ENCODE measurements at regions not wholly inside any gene's neighbourhood (a gene's known extent, or its start where the extent isn't known, plus 50 kb on each side); places are given as distances from the start of the nearest gene placed in this dataset.
"Not testable (repeated sequence)": the region's sequence is repeated elsewhere in the genome, so short reads cannot be mapped to it uniquely, and the experiment has no call there.

- Mint-ChIP-seq H3K4me1 (ENCODE audit: low read depth) (peaks cover 14% of the 10 kb centered on the region), H3K27ac (ENCODE audit: unreplicated experiment) (no peak overlapping the region), H3K36me3 (ENCODE audit: low read depth) (peaks cover 3% of the 10 kb centered on the region), H3K27me3 (ENCODE audit: low read depth) (no peaks in the 10 kb centered on the region), H3K9me3 (ENCODE audit: low read depth) (peaks cover 15% of the 10 kb centered on the region), H3K4me3 (ENCODE audit: unreplicated experiment) (no peak overlapping the region)
- no peak for TF ChIP-seq CTCF (IDR thresholded peaks at IDR 0.05)
- DNase-seq (ENCODE audit: low spot score) = no peak
Observed at GRCh38 chr3:30321065-30321464, 285.3 kb upstream of the TGFBR2 start.

GRCh38 chr3:30323649-30324048 lies 282.8 kb upstream of the TGFBR2 start:
- not testable (repeated sequence) for H3K27ac Mint-ChIP-seq (ENCODE audit: unreplicated experiment); H3K4me3 Mint-ChIP-seq (ENCODE audit: unreplicated experiment); H3K36me3 Mint-ChIP-seq (ENCODE audit: low read depth); H3K27me3 Mint-ChIP-seq (ENCODE audit: low read depth); DNase-seq (ENCODE audit: low spot score)
- H3K4me1 Mint-ChIP-seq (ENCODE audit: low read depth) = peaks cover 16% of the 10 kb centered on the region
- peaks cover 12% of the 10 kb centered on the region for H3K9me3 Mint-ChIP-seq (ENCODE audit: low read depth)

GRCh38 chr3:30324587-30324986 lies 281.8 kb upstream of the TGFBR2 start:
- no peak for TF ChIP-seq CTCF (IDR thresholded peaks at IDR 0.05)

GRCh38 chr3:30327976-30328375 lies 278.4 kb upstream of the TGFBR2 start:
- H3K4me3 Mint-ChIP-seq (ENCODE audit: unreplicated experiment); H3K27ac Mint-ChIP-seq (ENCODE audit: unreplicated experiment); H3K36me3 Mint-ChIP-seq (ENCODE audit: low read depth); H3K27me3 Mint-ChIP-seq (ENCODE audit: low read depth); H3K9me3 Mint-ChIP-seq (ENCODE audit: low read depth); DNase-seq (ENCODE audit: low spot score): not testable (repeated sequence)
- H3K4me1 Mint-ChIP-seq (ENCODE audit: low read depth) = peaks cover 22% of the 10 kb centered on the region

More at GRCh38 chr3:30324587-30324986, 281.8 kb upstream of the TGFBR2 start:
- H3K9me3 Mint-ChIP-seq (ENCODE audit: low read depth) = peaks cover 12% of the 10 kb centered on the region
- H3K27me3 Mint-ChIP-seq (ENCODE audit: low read depth) = no peaks in the 10 kb centered on the region
- peaks cover 3% of the 10 kb centered on the region for H3K36me3 Mint-ChIP-seq (ENCODE audit: low read depth)
- peaks cover 15% of the 10 kb centered on the region for H3K4me1 Mint-ChIP-seq (ENCODE audit: low read depth)
- peak overlapping the region; percentile 61 for H3K27ac Mint-ChIP-seq (ENCODE audit: unreplicated experiment)
- H3K4me3 Mint-ChIP-seq (ENCODE audit: unreplicated experiment) = no peak overlapping the region
- DNase-seq (ENCODE audit: low spot score) = no peak

GRCh38 chr3:30328935-30329334 lies 277.5 kb upstream of the TGFBR2 start:
- peaks cover 31% of the 10 kb centered on the region for H3K4me1 Mint-ChIP-seq (ENCODE audit: low read depth)
- not testable (repeated sequence) for H3K27ac Mint-ChIP-seq (ENCODE audit: unreplicated experiment); DNase-seq (ENCODE audit: low spot score); H3K27me3 Mint-ChIP-seq (ENCODE audit: low read depth); H3K4me3 Mint-ChIP-seq (ENCODE audit: unreplicated experiment); H3K36me3 Mint-ChIP-seq (ENCODE audit: low read depth); H3K9me3 Mint-ChIP-seq (ENCODE audit: low read depth)

GRCh38 chr3:30331519-30331918 lies 274.9 kb upstream of the TGFBR2 start:
- no peak for TF ChIP-seq CTCF (IDR thresholded peaks at IDR 0.05)
- H3K36me3 Mint-ChIP-seq (ENCODE audit: low read depth) = no peaks in the 10 kb centered on the region
- peaks cover 25% of the 10 kb centered on the region for H3K4me1 Mint-ChIP-seq (ENCODE audit: low read depth)

GRCh38 chr3:30332196-30333021 lies 274.0 kb upstream of the TGFBR2 start:
- no peak for TF ChIP-seq CTCF (IDR thresholded peaks at IDR 0.05)
- Mint-ChIP-seq H3K27ac (ENCODE audit: unreplicated experiment) (no peak overlapping the region), H3K4me1 (ENCODE audit: low read depth) (peaks cover 25% of the 10 kb centered on the region), H3K9me3 (ENCODE audit: low read depth) (peaks cover under 1% of the 10 kb centered on the region), H3K36me3 (ENCODE audit: low read depth) (no peaks in the 10 kb centered on the region), H3K27me3 (ENCODE audit: low read depth) (no peaks in the 10 kb centered on the region), H3K4me3 (ENCODE audit: unreplicated experiment) (no peak overlapping the region)
- DNase-seq (ENCODE audit: low spot score) = peak; percentile 38

More at GRCh38 chr3:30331519-30331918, 274.9 kb upstream of the TGFBR2 start:
- Mint-ChIP-seq H3K4me3 (ENCODE audit: unreplicated experiment) (no peak overlapping the region), H3K9me3 (ENCODE audit: low read depth) (no peaks in the 10 kb centered on the region), H3K27ac (ENCODE audit: unreplicated experiment) (no peak overlapping the region), H3K27me3 (ENCODE audit: low read depth) (no peaks in the 10 kb centered on the region)
- DNase-seq (ENCODE audit: low spot score) = no peak
